HL-60/S4 (cell line): ENCODE measurements at regions not wholly inside any gene's neighbourhood (a gene's known extent, or its start where the extent isn't known, plus 50 kb on each side); places are given as distances from the start of the nearest gene placed in this dataset.
"Not testable (repeated sequence)": the region's sequence is repeated elsewhere in the genome, so short reads cannot be mapped to it uniquely, and the experiment has no call there.

ENCODE experiments used
- in situ Hi-C: fragments of 300-500 bp; cut with MboI; formaldehyde crosslinking; loops from 2 replicates; pipeline ENCODE4 v1.14.3; 2022; ENCODE audit warnings: low sequenced_read_pairs

DNA sequence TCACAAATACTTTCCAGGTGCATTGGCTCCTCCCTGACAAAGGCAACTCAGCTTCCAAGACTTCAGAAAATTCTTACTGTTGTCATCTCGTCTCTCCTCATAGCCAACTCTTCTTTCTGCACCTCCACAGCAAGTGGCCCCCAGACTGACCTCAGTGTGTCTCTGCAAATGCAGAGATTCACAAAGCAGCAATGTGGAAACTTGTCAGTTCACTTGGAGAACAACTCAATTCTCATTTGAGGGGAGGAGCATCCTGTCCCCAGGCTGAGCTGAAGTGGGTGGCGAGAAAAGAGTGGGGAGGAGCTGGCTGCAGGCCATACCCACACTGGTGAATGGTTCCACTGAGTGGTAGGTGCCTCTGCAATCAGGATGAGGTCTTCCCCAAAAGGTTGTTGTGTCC lies 248.7 kb upstream of the IL12A start:
- in situ Hi-C loops, result no loop called here

DNA sequence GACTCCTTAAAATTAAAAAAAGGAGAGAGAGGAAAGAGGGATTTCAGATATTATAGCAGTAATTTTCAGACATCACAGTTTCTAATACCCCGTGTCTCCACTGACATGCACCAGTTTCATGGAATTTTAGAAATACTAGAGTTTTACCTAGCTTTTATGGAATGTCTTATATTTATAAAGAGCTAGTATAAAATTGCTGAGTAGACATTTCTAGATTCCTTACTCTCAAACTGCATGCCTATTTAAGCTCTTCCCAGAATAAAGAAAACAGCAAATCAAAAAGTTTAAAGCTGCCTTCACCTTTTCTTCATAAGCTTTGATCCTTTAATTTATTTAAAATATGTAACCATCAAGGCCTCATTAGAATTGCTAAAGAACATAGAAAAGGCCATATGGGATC lies 247.4 kb upstream of the IL12A start:
- in situ Hi-C loops, result no loop called here

- in situ Hi-C loops, result no loop called here
Observed at GRCh38 chr3:159748425-159748824, 240.2 kb upstream of the IL12A start.

- in situ Hi-C loops, result no loop called here
Observed at GRCh38 chr3:159749406-159749805, 239.2 kb upstream of the IL12A start.

DNA sequence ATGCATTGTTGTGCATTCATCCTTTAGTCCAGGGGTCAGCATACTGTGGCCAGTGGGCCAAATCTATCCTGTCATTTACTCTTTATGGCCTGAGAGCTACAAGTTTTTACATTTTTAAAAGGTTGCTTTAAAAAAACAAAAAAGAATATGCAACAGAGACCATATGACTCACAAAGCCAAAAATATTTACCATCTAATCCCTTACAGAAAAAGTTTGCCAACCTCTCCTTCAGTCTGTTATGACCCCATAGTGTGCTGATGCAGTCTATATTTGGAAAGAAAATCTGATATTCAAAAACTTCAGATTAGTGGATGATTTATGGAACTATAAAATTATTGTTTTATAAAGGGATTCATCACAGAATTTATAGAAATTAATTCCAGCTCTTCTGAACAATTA lies 237.5 kb upstream of the IL12A start:
- in situ Hi-C loops, result no loop called here

- in situ Hi-C loops, result no loop called here
Observed at GRCh38 chr3:159751752-159752151, 236.9 kb upstream of the IL12A start.

DNA sequence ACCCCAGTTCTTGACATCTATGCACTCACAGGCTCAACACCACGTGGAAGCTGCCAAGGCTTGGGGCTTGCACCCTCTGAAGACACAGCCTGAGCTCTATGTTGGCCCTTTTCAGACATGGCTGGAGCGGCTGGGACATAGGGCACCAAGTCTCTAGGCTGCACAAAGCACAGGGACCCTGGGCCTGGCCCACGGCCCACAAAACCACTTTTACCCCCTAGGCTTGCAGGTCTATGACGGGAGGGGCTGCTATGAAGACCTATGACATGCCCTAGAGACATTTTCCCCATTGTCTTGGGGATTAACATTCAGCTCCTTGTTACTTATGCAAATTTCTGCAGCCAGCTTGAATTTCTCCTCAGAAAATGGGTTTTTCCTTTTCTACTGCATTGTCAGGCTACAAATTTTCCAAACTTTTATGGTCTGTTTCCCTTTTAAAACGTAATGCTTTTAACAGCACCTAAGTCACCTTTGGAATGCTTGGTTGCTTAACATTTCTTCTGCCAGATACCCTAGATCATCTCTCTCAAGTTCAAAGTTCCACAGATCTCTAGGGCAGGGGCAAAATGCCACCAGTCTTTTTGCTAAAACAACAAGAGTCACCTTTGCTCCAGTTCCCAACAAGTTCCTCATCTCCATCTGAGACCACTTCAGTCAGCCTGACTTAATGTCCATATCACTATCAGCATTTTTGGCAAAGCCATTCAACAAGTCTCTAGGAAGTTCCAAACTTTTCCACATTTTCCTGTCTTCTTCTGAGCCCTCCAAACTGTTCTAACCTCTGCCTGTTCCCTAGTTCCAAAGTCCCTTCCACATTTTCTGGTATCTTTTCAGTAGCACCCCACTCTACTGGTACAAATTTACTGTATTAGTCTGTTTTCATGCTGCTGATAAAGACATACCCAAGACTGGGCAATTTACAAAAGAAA lies 232.1 kb upstream of the IL12A start:
- in situ Hi-C loops, result not testable (repeated sequence)

DNA sequence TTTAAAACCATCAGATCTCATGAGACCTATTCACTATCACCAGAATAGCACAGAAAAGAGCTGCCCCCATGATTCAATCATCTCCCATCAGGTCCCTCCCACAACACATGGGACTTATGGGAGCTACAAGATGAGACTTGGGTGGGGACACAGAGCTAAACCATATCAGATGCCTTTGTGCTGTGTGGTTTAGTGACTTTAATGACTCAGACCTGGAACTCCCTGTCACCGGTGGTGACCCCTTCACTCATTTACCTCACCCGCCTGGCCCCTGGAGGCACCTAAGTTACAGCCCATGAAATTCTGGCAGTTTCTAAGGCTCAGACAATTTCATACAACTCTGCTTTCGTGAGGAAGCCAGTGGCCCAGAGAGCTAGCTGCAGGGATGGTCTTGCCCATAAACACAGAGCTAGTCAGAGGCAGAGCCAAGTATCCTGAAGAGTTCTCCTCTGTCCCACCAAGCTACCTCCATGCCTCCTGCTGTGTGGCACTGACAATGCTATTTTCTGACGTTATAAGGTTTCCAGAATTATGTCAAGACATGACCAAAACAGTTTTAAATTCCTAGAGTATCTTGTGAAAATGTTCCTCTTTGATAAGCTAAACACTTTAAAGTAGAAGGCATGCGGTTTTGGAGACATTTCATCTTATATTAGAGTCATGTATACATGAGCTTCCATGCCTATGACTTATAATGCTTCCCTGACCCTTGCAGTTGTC lies 231.1 kb upstream of the IL12A start:
- in situ Hi-C loops, result no loop called here

DNA sequence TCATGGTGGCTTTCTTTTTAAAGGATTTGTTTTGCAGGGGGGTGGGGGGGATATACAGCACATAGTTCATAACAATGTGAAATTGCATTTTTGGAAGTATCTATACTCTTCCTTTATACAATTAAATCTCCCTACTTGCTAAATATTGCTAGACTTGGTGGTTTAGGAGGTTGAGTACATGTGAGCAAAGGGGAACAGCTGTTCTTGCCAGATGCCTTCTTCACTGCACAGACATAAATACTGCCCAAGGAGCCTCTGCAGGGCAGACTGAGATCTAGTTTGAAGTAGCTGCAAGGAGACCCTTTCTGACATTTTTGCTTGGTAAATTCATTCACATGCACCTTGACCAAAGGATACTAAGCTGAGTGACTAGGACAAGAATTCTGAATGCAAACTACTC lies 228.6 kb upstream of the IL12A start:
- in situ Hi-C loops, result no loop called here

DNA sequence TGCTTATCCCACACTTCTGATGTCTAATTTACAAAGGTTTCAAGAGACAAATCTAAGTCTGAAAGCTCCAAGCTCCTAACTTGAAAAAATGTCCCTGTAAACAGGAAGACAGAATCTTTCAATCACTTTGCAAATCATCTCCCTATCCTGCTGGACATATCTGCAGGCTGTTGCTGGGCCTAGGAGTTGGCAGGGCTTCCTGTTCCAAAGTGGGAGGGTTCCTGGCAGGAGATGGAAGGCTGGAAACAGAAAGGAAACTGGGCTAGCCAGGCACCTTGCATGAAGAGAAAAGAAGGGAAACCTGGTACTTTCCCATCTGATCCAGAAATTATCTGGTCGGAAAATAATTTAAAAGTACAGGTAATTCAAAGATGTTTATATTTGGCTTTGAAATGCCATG lies 227.3 kb upstream of the IL12A start:
- in situ Hi-C loops, result no loop called here

GRCh38 chr3:159761848-159762635 lies 226.6 kb upstream of the IL12A start:
- in situ Hi-C loops, result no loop called here

GRCh38 chr3:159763011-159763601 lies 225.5 kb upstream of the IL12A start:
- in situ Hi-C loops, result no loop called here

DNA sequence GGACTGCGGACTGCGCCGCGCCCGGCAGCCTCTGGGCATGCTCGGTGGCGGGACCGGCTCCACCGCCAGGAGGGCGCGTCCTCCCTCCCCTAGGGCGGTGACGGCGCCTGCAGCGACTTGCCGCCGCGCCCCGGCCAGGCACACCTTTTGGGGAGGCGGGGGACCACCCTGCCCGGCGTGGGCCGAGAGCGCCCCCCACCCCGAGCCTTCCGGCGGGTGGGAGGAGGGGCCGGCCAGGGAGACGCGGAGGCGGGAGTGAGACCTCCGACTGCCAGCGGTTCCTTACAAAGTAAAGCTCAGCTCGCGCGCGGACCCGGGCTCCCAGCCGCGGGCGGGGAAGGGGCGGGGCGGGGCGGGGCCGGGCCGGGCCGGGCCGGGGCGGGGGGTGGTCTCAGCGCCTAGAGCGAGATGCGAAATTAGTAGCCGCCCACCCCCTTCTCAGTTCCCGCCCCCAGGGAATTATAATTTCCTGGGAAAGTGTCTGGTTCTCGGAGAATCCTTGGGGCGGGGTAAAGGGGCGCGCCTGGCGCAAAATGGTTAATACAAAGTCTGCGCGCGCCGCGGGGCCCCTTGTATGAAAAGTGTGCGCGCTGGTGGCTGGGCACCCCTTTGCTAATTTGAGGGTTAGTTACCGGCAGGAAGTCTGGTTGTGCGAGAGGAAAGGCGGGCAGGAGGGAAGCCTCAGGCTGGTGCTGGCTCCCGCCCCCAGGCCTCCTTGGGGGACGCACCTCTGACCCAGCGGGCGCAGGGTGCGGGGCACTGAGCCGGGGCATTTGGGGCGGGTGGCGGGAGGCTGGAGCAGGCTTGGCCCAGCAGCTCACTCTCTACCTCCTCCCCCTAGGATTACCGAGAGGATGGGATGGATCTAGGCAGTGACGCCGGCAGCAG lies 224.8 kb upstream of the IL12A start:
- in situ Hi-C loops, result no loop called here

GRCh38 chr3:159764490-159765029 lies 224.1 kb upstream of the IL12A start:
- in situ Hi-C loops, result no loop called here

DNA sequence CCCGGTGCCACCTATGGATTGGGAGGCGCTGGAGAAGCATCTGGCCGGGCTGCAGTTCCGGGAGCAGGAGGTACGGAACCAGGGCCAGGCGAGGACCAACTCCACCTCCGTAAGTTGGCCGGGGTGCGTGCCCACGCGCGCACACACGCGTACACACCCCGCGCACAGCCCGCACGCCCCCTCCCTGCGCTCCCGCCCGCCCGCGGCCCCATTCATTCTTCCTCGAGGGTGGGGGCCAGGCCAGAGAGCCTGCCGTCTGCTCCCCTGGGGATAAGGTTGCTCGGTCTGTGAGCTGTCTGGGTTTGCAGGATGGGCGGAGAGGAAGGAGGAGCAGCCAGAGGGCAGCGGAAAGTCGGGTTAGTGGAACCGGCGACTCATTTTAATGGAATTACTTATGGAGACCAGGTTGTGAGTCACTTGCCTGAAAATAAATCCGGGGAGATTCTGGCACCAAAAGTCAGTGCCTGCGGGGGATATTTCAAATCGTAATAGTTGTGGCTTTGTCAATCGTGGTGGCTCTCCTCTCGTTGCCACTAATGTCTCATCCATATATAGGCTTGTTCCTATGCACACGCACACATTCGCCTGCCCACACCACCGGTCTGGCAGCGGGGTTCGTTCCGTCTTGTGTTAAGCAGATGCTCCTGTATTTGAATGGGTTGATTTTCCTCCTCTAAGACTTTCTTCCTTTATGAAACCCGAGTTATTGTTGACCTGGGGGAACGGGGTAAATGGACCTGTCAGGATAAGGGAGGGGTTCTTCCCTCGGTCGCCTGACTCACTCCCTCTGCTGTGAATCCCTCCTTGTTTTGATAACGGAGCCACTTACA lies 223.4 kb upstream of the IL12A start:
- in situ Hi-C loops, result no loop called here

GRCh38 chr3:159765860-159766294 lies 222.8 kb upstream of the IL12A start:
- in situ Hi-C loops, result no loop called here

DNA sequence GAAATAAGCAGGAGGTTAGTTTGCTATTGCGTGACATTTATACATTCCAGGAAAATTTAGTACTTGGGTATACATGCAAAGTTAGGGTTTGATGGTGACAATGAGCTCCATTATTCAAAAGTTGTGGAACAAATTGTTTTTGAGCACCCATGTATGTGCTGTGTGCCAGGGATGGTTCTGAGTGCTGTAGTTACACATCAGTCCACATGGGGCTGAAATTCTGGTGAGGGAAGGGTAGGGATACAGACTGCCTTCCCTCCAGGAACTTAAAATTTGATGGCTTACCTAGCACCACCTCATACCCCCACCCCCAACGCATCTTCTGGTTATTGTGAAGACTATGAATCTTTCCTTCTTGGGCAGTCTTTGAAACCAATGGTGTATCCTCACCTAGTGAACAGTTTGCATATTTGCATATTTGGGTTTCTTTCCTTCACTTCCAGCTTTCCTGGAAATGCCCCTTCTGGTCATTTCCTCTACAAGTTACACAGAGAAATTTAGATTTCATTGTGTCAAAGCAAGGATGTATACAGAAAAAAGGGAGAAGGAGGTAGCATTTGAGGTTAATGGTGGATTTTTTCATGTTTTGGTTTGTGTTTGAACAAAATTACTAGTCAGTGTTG lies 222.0 kb upstream of the IL12A start:
- in situ Hi-C loops, result no loop called here

GRCh38 chr3:159770998-159771397 lies 217.6 kb upstream of the IL12A start:
- in situ Hi-C loops, result no loop called here
